ENCODE measurements at regions not wholly inside any gene's neighbourhood (a gene's known extent, or its start where the extent isn't known, plus 50 kb on each side); places are given as distances from the start of the nearest gene placed in this dataset.
A peak's percentile ranks its signal among the peaks of the same experiment; 100 is the strongest.

DNA sequence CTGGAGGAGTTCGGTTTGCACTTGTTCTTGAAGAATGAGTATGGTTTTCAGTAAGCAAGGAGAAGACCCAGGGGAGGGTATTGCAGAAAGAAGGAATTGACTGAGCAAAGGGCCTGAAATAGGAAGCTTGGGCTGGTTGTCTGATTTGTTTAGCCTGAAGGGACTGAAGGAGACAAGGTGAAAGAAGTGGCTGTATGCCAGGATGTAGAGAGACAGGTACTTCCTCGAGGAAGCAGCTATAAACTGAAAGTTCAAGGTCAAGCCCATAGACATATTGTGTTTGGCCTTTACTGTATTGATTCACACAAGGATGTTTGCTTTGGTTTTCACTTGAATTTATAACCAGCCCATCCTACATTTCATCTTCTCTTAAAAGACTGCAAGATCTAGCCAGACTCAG is 183.1 kb downstream of the PALM2AKAP2 start:
- TF ChIP-seq, protein P1, sequence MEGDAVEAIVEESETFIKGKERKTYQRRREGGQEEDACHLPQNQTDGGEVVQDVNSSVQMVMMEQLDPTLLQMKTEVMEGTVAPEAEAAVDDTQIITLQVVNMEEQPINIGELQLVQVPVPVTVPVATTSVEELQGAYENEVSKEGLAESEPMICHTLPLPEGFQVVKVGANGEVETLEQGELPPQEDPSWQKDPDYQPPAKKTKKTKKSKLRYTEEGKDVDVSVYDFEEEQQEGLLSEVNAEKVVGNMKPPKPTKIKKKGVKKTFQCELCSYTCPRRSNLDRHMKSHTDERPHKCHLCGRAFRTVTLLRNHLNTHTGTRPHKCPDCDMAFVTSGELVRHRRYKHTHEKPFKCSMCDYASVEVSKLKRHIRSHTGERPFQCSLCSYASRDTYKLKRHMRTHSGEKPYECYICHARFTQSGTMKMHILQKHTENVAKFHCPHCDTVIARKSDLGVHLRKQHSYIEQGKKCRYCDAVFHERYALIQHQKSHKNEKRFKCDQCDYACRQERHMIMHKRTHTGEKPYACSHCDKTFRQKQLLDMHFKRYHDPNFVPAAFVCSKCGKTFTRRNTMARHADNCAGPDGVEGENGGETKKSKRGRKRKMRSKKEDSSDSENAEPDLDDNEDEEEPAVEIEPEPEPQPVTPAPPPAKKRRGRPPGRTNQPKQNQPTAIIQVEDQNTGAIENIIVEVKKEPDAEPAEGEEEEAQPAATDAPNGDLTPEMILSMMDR (IDR thresholded peaks at IDR 0.05; ENCODE audit: insufficient read depth, low read length, poor library complexity, severe bottlenecking) = no peak
- DNase-seq (ENCODE audit: low read depth) = no peak

DNA sequence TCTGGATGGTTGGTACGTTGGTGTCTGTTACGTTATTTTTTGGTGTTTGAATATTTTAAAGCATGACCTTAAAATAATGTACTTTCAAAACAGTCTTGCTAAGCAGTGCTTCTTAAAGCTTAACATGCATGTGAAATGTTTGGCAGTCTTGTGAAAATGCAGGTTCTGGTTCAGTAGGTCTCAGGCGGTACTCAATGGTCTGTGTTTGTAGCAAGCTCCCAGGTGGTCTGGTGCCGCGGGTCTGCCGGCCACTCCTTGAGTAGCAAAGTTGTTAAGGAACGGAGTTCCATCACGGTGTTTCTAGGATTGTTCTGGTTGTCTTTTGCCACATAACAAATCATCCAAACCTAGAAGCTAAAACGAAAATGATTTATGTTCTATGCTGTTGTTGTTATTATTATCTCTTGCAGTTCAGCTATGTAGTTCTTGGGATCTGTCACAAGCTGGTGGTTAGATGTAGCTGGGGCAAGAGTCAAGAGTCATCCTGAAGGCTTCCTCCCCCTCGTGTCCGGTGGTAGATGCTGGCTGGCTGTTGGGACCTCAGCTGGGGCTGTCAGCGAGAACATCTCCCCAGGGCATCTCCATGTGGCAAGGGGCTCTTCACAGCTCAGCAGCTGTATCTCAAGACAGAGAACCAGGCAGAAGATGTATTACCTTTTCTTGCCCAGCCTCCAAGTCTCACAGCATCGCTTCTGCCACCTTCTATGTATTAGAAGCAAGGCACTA is 186.8 kb downstream of the PALM2AKAP2 start:
- Histone ChIP-seq H3K27me3 (ENCODE audit: control insufficient read depth, insufficient read depth, low read length) (no peaks in the 10 kb centered on the region), H3K4me3 (ENCODE audit: low read depth, low read length) (no peak overlapping the region), H3K36me3 (ENCODE audit: control insufficient read depth, insufficient read depth, low read length) (no peaks in the 10 kb centered on the region)
- no peak for DNase-seq (ENCODE audit: low read depth)
- TF ChIP-seq, protein P1 (IDR thresholded peaks at IDR 0.05; ENCODE audit: insufficient read depth, low read length, poor library complexity, severe bottlenecking) = no peak

More for the DNA sequence above, 183.1 kb downstream of the PALM2AKAP2 start:
- Histone ChIP-seq H3K4me3 (ENCODE audit: low read depth, low read length) (no peak overlapping the region), H3K27me3 (ENCODE audit: control insufficient read depth, insufficient read depth, low read length) (no peaks in the 10 kb centered on the region), H3K36me3 (ENCODE audit: control insufficient read depth, insufficient read depth, low read length) (no peaks in the 10 kb centered on the region)

DNA sequence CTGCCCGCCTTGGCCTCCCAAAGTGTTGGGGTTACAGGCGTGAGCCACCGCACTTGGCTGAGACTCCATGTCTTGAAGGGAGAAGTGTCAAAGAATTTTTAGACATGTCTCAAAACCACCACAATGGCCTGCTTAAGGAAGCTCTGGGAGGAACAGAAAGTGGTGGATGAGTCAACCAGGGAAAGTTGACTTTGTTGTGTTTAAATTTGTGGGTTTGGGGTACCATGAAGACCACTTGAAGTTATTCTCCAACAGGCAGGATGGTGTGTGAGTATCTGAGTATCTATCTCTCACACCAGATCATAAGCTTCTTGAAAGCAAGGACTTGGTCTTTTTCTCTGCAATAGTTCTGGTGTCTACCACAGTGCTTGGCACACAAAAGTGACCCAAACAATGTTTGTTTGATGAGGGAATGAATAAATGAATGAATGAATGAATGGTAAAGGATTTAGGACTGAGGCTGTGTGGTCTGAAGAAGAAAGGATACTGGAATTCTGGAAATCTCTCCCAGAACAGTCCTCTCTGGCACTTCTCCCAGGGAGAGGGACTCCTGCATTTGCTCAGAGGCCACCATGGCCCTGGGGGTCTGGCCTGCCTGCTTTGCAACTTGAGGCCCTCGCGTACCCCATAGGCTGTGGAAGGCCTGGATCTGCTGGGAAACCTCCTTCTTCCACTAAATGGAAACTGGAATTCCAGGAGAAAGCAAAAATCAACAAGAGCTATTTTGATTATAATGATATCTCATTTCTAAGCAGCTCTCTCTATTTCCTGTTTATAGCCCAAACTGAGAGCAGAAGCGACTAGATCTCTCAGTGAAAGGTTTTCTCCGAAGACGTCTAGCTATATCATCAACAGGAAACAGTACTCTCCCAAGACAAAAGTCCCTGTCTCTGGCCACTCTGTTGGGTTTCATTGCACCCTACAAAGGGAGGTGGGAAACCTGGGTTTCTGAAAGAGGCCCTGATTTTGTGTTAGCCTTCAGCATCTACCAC is 187.9 kb downstream of the PALM2AKAP2 start:
- Histone ChIP-seq H3K27me3 (ENCODE audit: control insufficient read depth, insufficient read depth, low read length) (no peaks in the 10 kb centered on the region), H3K4me3 (ENCODE audit: low read depth, low read length) (no peak overlapping the region), H3K36me3 (ENCODE audit: control insufficient read depth, insufficient read depth, low read length) (no peaks in the 10 kb centered on the region)
- DNase-seq (ENCODE audit: low read depth) = no peak
- TF ChIP-seq, protein P1 (IDR thresholded peaks at IDR 0.05; ENCODE audit: insufficient read depth, low read length, poor library complexity, severe bottlenecking) = no peak

DNA sequence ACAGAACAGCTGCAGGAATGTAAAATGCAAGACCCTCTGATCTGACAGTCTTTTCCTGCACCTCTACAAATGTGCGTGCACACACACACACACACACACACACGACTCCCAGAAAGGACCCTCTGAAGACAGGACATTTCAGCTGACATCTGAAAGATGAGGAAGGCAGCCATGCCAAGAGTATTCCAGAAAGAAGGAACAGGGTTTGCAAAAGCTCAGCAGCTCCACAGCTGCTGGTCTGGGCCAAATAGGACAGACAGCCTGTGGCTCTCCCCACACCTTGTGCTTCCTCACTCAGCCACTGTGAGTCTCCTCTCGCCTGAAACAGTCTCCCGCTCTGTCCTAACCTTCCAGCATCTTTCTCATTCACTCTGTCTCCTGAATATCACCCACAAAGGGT is 189.0 kb downstream of the PALM2AKAP2 start:
- H3K36me3 ChIP-seq (ENCODE audit: control insufficient read depth, insufficient read depth, low read length) = no peaks in the 10 kb centered on the region
- TF ChIP-seq, protein P1 (IDR thresholded peaks at IDR 0.05; ENCODE audit: insufficient read depth, low read length, poor library complexity, severe bottlenecking) = peak; percentile 7
- no peak for DNase-seq (ENCODE audit: low read depth)
- H3K4me3 ChIP-seq (ENCODE audit: low read depth, low read length) = no peak overlapping the region
- H3K27me3 ChIP-seq (ENCODE audit: control insufficient read depth, insufficient read depth, low read length) = no peaks in the 10 kb centered on the region

DNA sequence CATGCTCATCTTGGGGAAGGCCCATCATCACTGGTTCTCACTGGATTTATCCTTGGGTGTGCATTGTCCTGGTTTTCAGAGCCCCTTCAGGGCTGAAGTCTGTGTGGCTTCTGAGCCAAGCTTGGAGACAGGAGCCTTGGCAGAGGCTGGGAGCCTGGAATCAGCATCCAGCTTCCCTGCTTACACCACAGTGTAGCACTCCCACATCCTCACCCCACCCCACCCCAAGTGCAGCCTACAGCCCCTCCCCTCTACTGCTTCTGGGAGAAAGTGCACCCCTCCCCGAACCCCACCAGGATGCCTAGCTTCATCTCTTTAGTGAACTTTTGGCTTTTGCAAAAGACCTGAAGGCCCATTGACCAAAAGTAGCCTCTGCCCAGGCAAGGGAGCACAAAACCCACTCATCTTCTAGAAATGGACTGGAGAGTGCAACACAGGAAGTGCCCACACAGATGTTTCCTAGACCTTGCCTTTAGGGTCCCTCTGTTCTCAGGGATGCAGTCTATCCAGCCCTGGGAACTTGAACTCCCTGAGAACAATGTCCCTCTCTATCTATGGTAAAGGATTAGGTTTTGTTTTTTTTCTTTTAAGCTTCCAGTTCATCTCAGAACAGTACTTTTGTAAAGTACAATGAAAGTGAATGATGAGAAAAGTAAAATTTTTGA is 189.7 kb downstream of the PALM2AKAP2 start:
- H3K4me3 ChIP-seq (ENCODE audit: low read depth, low read length) = no peak overlapping the region
- H3K27me3 ChIP-seq (ENCODE audit: control insufficient read depth, insufficient read depth, low read length) = no peaks in the 10 kb centered on the region
- no peak for DNase-seq (ENCODE audit: low read depth)
- H3K36me3 ChIP-seq (ENCODE audit: control insufficient read depth, insufficient read depth, low read length) = no peaks in the 10 kb centered on the region
- TF ChIP-seq, protein P1 (IDR thresholded peaks at IDR 0.05; ENCODE audit: insufficient read depth, low read length, poor library complexity, severe bottlenecking) = no peak
